Kidney tubule cell (primary cell): ENCODE measurements at regions not wholly inside any gene's neighbourhood (a gene's known extent, or its start where the extent isn't known, plus 50 kb on each side); places are given as distances from the start of the nearest gene placed in this dataset.

Experiments
- DNase-seq: peaks from one replicate; pipeline ENCODE4 v3.0.0-alpha.2; 2018; ENCODE audit warnings: low spot score

- DNase-seq = no peak
Measured at GRCh38 chr4:185987961-185988627, 80.9 kb upstream of the TLR3 start.

GRCh38 chr4:185991770-185992169 is 77.2 kb upstream of the TLR3 start:
- peak; percentile 55 for DNase-seq

GRCh38 chr4:185992585-185992984 is 76.4 kb upstream of the TLR3 start:
- no peak for DNase-seq

GRCh38 chr4:185993328-185993973 is 75.5 kb upstream of the TLR3 start:
- no peak for DNase-seq

- no peak for DNase-seq
Measured at GRCh38 chr4:185994750-185995149, 74.2 kb upstream of the TLR3 start.

GRCh38 chr4:185995665-185996064 is 73.3 kb upstream of the TLR3 start:
- DNase-seq = no peak

- no peak for DNase-seq
Measured at GRCh38 chr4:185997296-185997695, 71.7 kb upstream of the TLR3 start.

- DNase-seq = no peak
Measured at GRCh38 chr4:185998791-185999190, 70.2 kb upstream of the TLR3 start.

- DNase-seq = no peak
Measured at GRCh38 chr4:185999207-185999606, 69.7 kb upstream of the TLR3 start.

- DNase-seq = no peak
Measured at GRCh38 chr4:186002853-186003252, 66.1 kb upstream of the TLR3 start.

GRCh38 chr4:186003746-186004145 is 65.2 kb upstream of the TLR3 start:
- no peak for DNase-seq

GRCh38 chr4:186008057-186008456 is 60.9 kb upstream of the TLR3 start:
- DNase-seq = no peak

GRCh38 chr4:186009976-186010375 is 59.0 kb upstream of the TLR3 start:
- DNase-seq = no peak

GRCh38 chr4:186010821-186011220 is 58.1 kb upstream of the TLR3 start:
- DNase-seq = no peak

GRCh38 chr4:186012071-186012470 is 56.9 kb upstream of the TLR3 start:
- no peak for DNase-seq

GRCh38 chr4:186013419-186014186 is 55.4 kb upstream of the TLR3 start:
- no peak for DNase-seq

GRCh38 chr4:186015212-186015817 is 53.6 kb upstream of the TLR3 start:
- DNase-seq = no peak

- DNase-seq = no peak
Measured at GRCh38 chr4:186016796-186017195, 52.2 kb upstream of the TLR3 start.

- no peak for DNase-seq
Measured at GRCh38 chr4:186017801-186018200, 51.2 kb upstream of the TLR3 start.

- DNase-seq = no peak
Measured at GRCh38 chr4:186018261-186018660, 50.7 kb upstream of the TLR3 start.

- no peak for DNase-seq
Measured at GRCh38 chr4:186018784-186019183, 50.2 kb upstream of the TLR3 start.
